Neural cell (in vitro differentiated cells): ENCODE measurements at regions not wholly inside any gene's neighbourhood (a gene's known extent, or its start where the extent isn't known, plus 50 kb on each side); places are given as distances from the start of the nearest gene placed in this dataset.

Experiments used
- CTCF ChIP-seq: fragments of 450-650 bp; IDR thresholded peaks from 2 replicates; pipeline ENCODE4 v1.5.1; 2014; ENCODE audit warnings: antibody characterized with exemption, mild to moderate bottlenecking, moderate library complexity; ENCODE audit not compliant: poor library complexity, severe bottlenecking
- EP300 ChIP-seq: fragments of 450-650 bp; conservative IDR thresholded peaks from 2 replicates; pipeline ENCODE4 v1.6.1; 2014; ENCODE audit warnings: antibody characterized with exemption, mild to moderate bottlenecking, moderate library complexity; ENCODE audit not compliant: poor library complexity, severe bottlenecking
- EZH2 ChIP-seq: fragments of 200-600, 300-800 bp; shearing (Covaris generic), sonication (generic); IDR thresholded peaks from 2 replicates; pipeline ENCODE4 v1.6.1; 2014; ENCODE audit warnings: antibody characterized with exemption, low read length, borderline replicate concordance, mild to moderate bottlenecking; ENCODE audit not compliant: insufficient read depth, poor library complexity, severe bottlenecking
- RAD21 ChIP-seq: fragments of 450-650 bp; conservative IDR thresholded peaks from 2 replicates; pipeline ENCODE4 v1.6.1; 2014; ENCODE audit warnings: antibody characterized with exemption, mild to moderate bottlenecking, moderate library complexity
- REST ChIP-seq: IDR thresholded peaks from 2 replicates; pipeline ENCODE4 v1.6.1; 2012; ENCODE audit warnings: borderline replicate concordance
- TAF1 ChIP-seq: IDR thresholded peaks from 2 replicates; pipeline ENCODE4 v1.6.1; 2012; ENCODE audit warnings: low read depth

- TF ChIP-seq CTCF (no peak), TAF1 (no peak), EP300 (no peak), REST (no peak), EZH2 (no peak), RAD21 (no peak)
These were observed 284.5 kb upstream of the MMADHC start for GRCh38 chr2:149872041-149872440.
